HG03442 (cell line): ENCODE measurements at regions not wholly inside any gene's neighbourhood (a gene's known extent, or its start where the extent isn't known, plus 50 kb on each side); places are given as distances from the start of the nearest gene placed in this dataset.
"Not testable (repeated sequence)": the region's sequence is repeated elsewhere in the genome, so short reads cannot be mapped to it uniquely, and the experiment has no call there.

Source experiments
- ATAC-seq: cut with Tn5 transposase; IDR thresholded peaks from one replicate; pipeline ENCODE4 v1.9.1; 2021; ENCODE audit warnings: mild to moderate bottlenecking, moderate library complexity; ENCODE audit not compliant: unreplicated experiment

- ATAC-seq, result no peak
These were observed 557.8 kb downstream of the SUCLG1 start for GRCh38 chr2:83901317-83901716.

GRCh38 chr2:83900862-83901261 lies 558.2 kb downstream of the SUCLG1 start:
- no peak for ATAC-seq

GRCh38 chr2:83899271-83899670 lies 559.8 kb downstream of the SUCLG1 start:
- no peak for ATAC-seq

GRCh38 chr2:83894976-83895375 lies 564.1 kb downstream of the SUCLG1 start:
- ATAC-seq, result no peak

GRCh38 chr2:83887757-83888156 lies 571.3 kb downstream of the SUCLG1 start:
- no peak for ATAC-seq

GRCh38 chr2:83879127-83879526 lies 580.0 kb downstream of the SUCLG1 start:
- ATAC-seq, result no peak

GRCh38 chr2:83877261-83877660 lies 581.8 kb downstream of the SUCLG1 start:
- not testable (repeated sequence) for ATAC-seq

- no peak for ATAC-seq
These were observed 584.2 kb downstream of the SUCLG1 start for GRCh38 chr2:83874712-83875430.

- ATAC-seq, result no peak
These were observed 585.0 kb downstream of the SUCLG1 start for GRCh38 chr2:83874066-83874465.

- ATAC-seq, result no peak
These were observed 586.0 kb downstream of the SUCLG1 start for GRCh38 chr2:83873110-83873509.

GRCh38 chr2:83866211-83866610 lies 592.9 kb downstream of the SUCLG1 start:
- no peak for ATAC-seq

- no peak for ATAC-seq
These were observed 596.5 kb downstream of the SUCLG1 start for GRCh38 chr2:83862600-83862999.

GRCh38 chr2:83860320-83860719 lies 598.8 kb downstream of the SUCLG1 start:
- ATAC-seq, result no peak

- no peak for ATAC-seq
These were observed 599.5 kb downstream of the SUCLG1 start for GRCh38 chr2:83859553-83859952.

- ATAC-seq, result no peak
These were observed 608.0 kb downstream of the SUCLG1 start for GRCh38 chr2:83851066-83851465.

- ATAC-seq, result no peak
These were observed 608.9 kb downstream of the SUCLG1 start for GRCh38 chr2:83850071-83850725.

GRCh38 chr2:83844490-83844889 lies 614.6 kb downstream of the SUCLG1 start:
- ATAC-seq, result no peak

- no peak for ATAC-seq
These were observed 616.7 kb downstream of the SUCLG1 start for GRCh38 chr2:83842421-83842820.

- ATAC-seq, result no peak
These were observed 621.3 kb downstream of the SUCLG1 start for GRCh38 chr2:83837823-83838222.

- no peak for ATAC-seq
These were observed 631.5 kb downstream of the SUCLG1 start for GRCh38 chr2:83827618-83828017.

- no peak for ATAC-seq
These were observed 632.5 kb downstream of the SUCLG1 start for GRCh38 chr2:83826577-83826976.

GRCh38 chr2:83823229-83823628 lies 635.9 kb downstream of the SUCLG1 start:
- no peak for ATAC-seq

GRCh38 chr2:83817511-83817910 lies 641.6 kb downstream of the SUCLG1 start:
- ATAC-seq, result no peak
